ENCODE measurements at regions not wholly inside any gene's neighbourhood (a gene's known extent, or its start where the extent isn't known, plus 50 kb on each side); places are given as distances from the start of the nearest gene placed in this dataset.

DNA sequence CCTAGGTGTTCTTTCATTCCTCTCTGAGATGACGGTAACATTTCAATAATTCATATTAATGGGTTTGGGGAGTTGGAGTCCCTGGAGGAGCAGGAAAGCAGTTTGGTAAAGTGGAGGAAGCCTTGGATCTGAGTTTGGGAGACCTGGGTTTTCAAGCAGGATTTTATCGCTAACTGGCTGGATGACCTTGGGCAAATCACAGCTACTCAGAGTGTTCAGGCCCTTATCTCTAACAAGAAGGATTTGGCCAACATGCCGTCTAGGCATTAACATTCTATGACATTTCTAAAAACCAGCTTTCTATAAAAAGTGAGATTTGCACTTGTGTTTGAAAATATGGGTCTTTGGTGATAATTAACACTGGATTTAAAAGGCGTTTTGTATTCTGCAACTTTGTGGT is 59.7 kb upstream of the MEX3C start:
- no peak for TF ChIP-seq POLR2AphosphoS5 (IDR thresholded peaks at IDR 0.05; ENCODE audit: borderline replicate concordance, low read depth, low read length)
- no peak for TF ChIP-seq FOXP2 (optimal IDR thresholded peaks at IDR 0.05; ENCODE audit: control extremely low read depth, extremely low read length, insufficient read depth)
- no peak for TF ChIP-seq EZH2 (IDR thresholded peaks at IDR 0.05)
